GM23248 (cell line): ENCODE measurements at regions not wholly inside any gene's neighbourhood (a gene's known extent, or its start where the extent isn't known, plus 50 kb on each side); places are given as distances from the start of the nearest gene placed in this dataset.

Source experiments
- EZH2 ChIP-seq: fragments of 200-600 bp; sonication (generic); IDR thresholded peaks from 2 replicates; pipeline ENCODE4 v1.6.1; 2018; ENCODE audit warnings: antibody characterized with exemption, mild to moderate bottlenecking; ENCODE audit not compliant: insufficient read depth, poor library complexity, severe bottlenecking
- EZH2phosphoT487 ChIP-seq: fragments of 200-600 bp; sonication (generic); IDR thresholded peaks from 2 replicates; pipeline ENCODE4 v1.6.1; 2018; ENCODE audit warnings: antibody characterized with exemption, moderate library complexity, mild to moderate bottlenecking, low read depth; ENCODE audit not compliant: insufficient read depth

DNA sequence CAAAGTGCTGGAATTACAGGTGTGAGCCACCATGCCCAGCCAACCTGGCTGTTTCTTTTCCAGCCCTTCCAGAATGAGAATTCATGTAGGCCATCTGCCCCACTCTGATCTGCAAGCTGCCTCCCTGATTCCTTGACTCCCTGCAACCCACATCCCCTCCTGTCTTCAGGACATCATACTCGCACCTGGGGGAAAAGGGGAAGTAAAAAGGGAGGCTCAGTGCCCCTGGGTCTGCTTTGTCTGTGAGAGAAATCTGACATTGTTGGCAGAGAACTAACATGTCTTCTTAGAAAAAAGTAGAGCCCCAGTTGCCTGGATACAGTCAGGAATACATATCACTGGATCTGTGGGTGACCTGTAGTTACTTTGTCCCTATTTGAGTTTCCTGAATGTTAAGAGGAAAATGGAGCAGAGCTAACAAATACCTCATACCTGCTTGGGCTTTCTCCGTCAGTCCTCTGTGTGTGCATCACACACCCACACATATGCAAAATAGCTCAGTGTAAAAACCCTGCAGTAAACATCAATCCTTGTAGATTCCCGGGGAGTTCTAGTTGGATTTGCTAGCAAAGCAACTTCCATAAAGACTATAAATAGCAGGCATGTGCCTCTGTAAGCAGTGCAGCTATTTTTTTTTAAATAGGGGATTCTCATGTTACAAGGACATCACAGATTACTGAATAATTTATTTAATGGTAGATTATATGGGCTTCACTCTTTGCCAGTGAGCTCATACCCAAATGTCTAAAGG lies 62.9 kb downstream of the TEX35 start:
- TF ChIP-seq EZH2 (no peak), EZH2phosphoT487 (no peak)
